Uterus (tissue), 2 donors: ENCODE measurements at regions not wholly inside any gene's neighbourhood (a gene's known extent, or its start where the extent isn't known, plus 50 kb on each side); places are given as distances from the start of the nearest gene placed in this dataset.
"Not testable (repeated sequence)": the region's sequence is repeated elsewhere in the genome, so short reads cannot be mapped to it uniquely, and the experiment has no call there.

Experiments
- POLR2A ChIP-seq, 2 donors: fragments of 450-650 bp; IDR thresholded peaks; one replicate each; pipeline ENCODE4 v1.6.1; 2016; ENCODE audit warnings: antibody characterized with exemption in 2 of 2, mild to moderate bottlenecking in 1 of 2, moderate library complexity in 1 of 2
- TF ChIP-seq, protein P1 (sequence below), 4 experiments: fragments of 200-600 bp in 2 of 4; fragments of 450-650 bp in 2 of 4; sonication (generic) in 2 of 4; IDR thresholded peaks; one replicate each; pipeline ENCODE4 v1.5.1; 2016 to 2019; ENCODE audit warnings: antibody characterized with exemption in 4 of 4, mild to moderate bottlenecking in 2 of 4, moderate library complexity in 1 of 4

GRCh38 chr1:146278758-146279157, 49.9 kb upstream of the NOTCH2NLA start:
- TF ChIP-seq, protein P1, sequence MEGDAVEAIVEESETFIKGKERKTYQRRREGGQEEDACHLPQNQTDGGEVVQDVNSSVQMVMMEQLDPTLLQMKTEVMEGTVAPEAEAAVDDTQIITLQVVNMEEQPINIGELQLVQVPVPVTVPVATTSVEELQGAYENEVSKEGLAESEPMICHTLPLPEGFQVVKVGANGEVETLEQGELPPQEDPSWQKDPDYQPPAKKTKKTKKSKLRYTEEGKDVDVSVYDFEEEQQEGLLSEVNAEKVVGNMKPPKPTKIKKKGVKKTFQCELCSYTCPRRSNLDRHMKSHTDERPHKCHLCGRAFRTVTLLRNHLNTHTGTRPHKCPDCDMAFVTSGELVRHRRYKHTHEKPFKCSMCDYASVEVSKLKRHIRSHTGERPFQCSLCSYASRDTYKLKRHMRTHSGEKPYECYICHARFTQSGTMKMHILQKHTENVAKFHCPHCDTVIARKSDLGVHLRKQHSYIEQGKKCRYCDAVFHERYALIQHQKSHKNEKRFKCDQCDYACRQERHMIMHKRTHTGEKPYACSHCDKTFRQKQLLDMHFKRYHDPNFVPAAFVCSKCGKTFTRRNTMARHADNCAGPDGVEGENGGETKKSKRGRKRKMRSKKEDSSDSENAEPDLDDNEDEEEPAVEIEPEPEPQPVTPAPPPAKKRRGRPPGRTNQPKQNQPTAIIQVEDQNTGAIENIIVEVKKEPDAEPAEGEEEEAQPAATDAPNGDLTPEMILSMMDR (IDR thresholded peaks at IDR 0.05), result not testable (repeated sequence)
- TF ChIP-seq POLR2A (IDR thresholded peaks at IDR 0.05), result not testable (repeated sequence)
